Pancreas (tissue), 10 donors: ENCODE measurements at regions not wholly inside any gene's neighbourhood (a gene's known extent, or its start where the extent isn't known, plus 50 kb on each side); places are given as distances from the start of the nearest gene placed in this dataset.

ENCODE experiments used
- ATAC-seq, 4 donors: fragments of 200-7000 bp; cut with Tn5 transposase; one replicate each; pipeline versions ENCODE4 v1.8.0 to v1.9.1; 2020; ENCODE audit warnings: mild to moderate bottlenecking in 4 of 4, moderate library complexity in 4 of 4
- DNase-seq, 6 donors: peaks; one replicate each; pipeline ENCODE4 v3.0.0-alpha.2; 2020
- FAIRE-seq: peaks from 2 replicates; lab custom pipeline; 2012; peaks lifted over from hg19 to GRCh38; lab: Jason Lieb, UNC
- H3K27ac ChIP-seq, 4 donors: fragments of 200-600 bp; sonication (generic); 1 replicate in 3 of 4; 2 replicates in 1 of 4; pipeline versions ENCODE4 v1.5.0 to v1.8.0; 2020
- H3K27me3 ChIP-seq, 4 donors: fragments of 200-600 bp; one replicate each; pipeline ENCODE4 v1.8.0; 2021
- H3K36me3 ChIP-seq, 3 donors: fragments of 200-600 bp; sonication (generic) in 1 of 3; one replicate each; pipeline versions ENCODE4 v1.5.0 to v1.8.0; 2020 to 2021
- H3K4me1 ChIP-seq, 3 donors: fragments of 200-600 bp; one replicate each; pipeline ENCODE4 v1.8.0; 2021
- H3K4me3 ChIP-seq, 4 donors: fragments of 200-600 bp; sonication (generic) in 2 of 4; one replicate each; pipeline versions ENCODE4 v1.5.0 to v1.8.0; 2020 to 2021
- H3K9me3 ChIP-seq, 4 donors: fragments of 200-600 bp; one replicate each; pipeline ENCODE4 v1.8.0; 2021
- WGBS, 2 donors: extraction: QIAGEN DNeasy Blood & Tissue Kit; methylation state at CpG; one replicate each; pipeline ENCODE4 v1.1.7; 2013; 5-methylcytosine and 5-hydroxymethylcytosine counted together
- intact Hi-C, 3 donors: fragments of 100-400 bp; cut with DNase I; formaldehyde crosslinking; loops; one replicate each; pipeline versions ENCODE4 v1.11.1 to v1.14.2; 2022
- TF ChIP-seq, protein P1 (sequence below), 4 donors: fragments of 200-600 bp; sonication (generic) in 3 of 4; IDR thresholded peaks; one replicate each; pipeline versions ENCODE4 v1.5.0 to v1.8.0; 2021; ENCODE audit warnings: antibody characterized with exemption in 4 of 4
- donor health status: healthy with polysubstance abuse.
- donor health status: DM: no; HTN: no; CAD: no; lungs with moderate emphysema.
- donor health status: DM: no; HTN: no; CAD: no.
- donor health status: control.
- donor health status: control.
- donor health status: Bipolar disorder and iron deficiency.
- donor health status: DM: yes; HTN: yes; CAD: no.
- donor health status: DM: no; HTN: no; CAD: no.
- donor health status: DM: no; HTN: no; CAD: no.
- donor health status: DM: yes; HTN: yes; CAD: no.

DNA sequence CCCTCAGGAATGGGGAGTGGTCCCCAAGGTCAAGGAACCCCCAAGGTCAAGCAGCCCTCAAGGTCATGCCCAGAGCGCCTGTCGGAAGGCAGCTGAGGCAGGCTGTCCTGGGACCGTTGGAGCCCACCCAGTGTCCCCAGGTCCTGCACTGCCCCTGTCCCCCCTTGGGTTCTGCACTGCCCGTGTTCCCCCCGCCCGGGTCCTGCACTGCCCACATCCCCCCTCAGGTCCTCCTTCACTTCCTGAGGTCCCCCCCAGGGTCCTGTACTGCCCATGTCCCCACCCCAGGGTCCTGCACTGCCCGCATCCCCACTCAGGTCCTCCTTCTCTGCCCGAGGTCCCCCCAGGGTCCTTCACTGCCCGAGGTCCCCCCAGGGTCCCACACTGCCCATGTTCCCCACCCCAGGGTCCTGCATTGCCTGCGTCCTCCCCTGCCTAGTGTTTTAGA, 1073.0 kb downstream of the BRD1 start:
- FAIRE-seq, result no peak
- ATAC-seq, result no peak
- intact Hi-C loops, result no loop called here
- H3K27me3 ChIP-seq, result no peaks in the 10 kb centered on the region
- no peaks in the 10 kb centered on the region for H3K9me3 ChIP-seq
- TF ChIP-seq, protein P1, sequence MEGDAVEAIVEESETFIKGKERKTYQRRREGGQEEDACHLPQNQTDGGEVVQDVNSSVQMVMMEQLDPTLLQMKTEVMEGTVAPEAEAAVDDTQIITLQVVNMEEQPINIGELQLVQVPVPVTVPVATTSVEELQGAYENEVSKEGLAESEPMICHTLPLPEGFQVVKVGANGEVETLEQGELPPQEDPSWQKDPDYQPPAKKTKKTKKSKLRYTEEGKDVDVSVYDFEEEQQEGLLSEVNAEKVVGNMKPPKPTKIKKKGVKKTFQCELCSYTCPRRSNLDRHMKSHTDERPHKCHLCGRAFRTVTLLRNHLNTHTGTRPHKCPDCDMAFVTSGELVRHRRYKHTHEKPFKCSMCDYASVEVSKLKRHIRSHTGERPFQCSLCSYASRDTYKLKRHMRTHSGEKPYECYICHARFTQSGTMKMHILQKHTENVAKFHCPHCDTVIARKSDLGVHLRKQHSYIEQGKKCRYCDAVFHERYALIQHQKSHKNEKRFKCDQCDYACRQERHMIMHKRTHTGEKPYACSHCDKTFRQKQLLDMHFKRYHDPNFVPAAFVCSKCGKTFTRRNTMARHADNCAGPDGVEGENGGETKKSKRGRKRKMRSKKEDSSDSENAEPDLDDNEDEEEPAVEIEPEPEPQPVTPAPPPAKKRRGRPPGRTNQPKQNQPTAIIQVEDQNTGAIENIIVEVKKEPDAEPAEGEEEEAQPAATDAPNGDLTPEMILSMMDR (IDR thresholded peaks at IDR 0.05), result no peak
- H3K4me3 ChIP-seq, result no peak overlapping the region
- peak in 2 of 6 donors; percentile 2 to 30 for DNase-seq
- no peaks in the 10 kb centered on the region for H3K36me3 ChIP-seq
- WGBS, 2 donors, result 58 to 71% methylated on average over 10 of the region's 10 CpGs
- no peak overlapping the region for H3K27ac ChIP-seq
- H3K4me1 ChIP-seq, result no peaks in the 10 kb centered on the region

DNA sequence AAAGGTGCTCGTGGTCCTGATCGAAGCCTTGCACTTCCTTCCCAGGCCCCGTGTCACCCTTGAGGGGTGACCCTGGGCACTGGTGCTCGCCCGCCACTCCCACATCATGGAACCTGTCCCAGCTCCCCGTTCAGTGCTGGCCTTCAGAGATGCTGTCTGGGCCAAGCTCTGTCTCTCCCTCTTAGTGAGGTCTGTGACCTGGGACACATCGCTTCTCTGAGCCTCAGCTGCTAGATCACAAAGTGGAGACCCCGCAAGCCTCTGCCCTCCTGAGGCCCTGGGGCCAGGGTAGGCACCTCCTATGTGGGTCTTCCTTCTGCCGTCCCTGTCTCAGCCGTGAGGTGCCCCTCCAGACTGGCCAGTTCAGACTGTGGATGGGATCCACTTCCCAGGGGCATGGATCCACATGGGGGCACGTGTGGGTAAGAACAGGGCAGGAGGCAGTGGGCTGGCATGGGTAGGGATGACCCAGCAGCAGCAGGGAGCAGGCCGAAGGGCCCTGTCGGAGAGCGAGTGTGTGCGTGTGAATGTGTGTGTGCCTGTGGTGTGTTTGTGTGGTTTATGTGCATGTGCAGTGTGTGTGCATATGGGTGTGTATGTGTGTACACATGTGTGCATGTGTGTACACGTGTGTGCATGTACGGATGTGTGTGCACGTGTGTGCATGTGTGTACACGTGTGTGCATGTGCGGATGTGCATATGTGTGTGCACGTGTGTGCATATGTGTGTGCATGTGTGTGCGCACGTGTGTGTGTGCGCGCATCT, 1073.7 kb downstream of the BRD1 start:
- no peak overlapping the region for H3K27ac ChIP-seq
- no peak for FAIRE-seq
- H3K4me3 ChIP-seq, result no peak overlapping the region
- ATAC-seq, result no peak
- no peaks in the 10 kb centered on the region for H3K36me3 ChIP-seq
- TF ChIP-seq, protein P1 (IDR thresholded peaks at IDR 0.05), result no peak
- intact Hi-C loops, result no loop called here
- DNase-seq, result peak in 1 of 6 donors; percentile 4
- 64 to 80% methylated on average over 25 of the region's 25 CpGs for WGBS, 2 donors
- no peaks in the 10 kb centered on the region for H3K4me1 ChIP-seq
- H3K9me3 ChIP-seq, result no peaks in the 10 kb centered on the region
- no peaks in the 10 kb centered on the region for H3K27me3 ChIP-seq

DNA sequence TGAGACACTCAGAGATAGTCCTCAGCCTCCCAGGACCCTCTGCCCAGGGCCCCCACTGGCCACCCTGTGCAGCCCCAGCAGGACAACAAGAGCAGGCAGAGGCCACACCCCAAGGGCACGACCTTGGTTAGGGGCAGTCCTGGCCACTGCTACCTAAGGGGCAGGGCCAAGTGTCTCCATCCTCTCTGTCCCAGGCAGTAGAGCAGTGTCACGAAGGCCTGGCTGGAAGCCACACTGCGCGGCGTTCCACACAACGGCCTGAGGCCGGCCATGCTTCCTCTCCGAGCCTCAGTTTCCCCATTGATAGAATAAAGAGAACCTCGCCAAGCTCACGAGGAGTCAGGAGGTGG, 1074.3 kb downstream of the BRD1 start:
- TF ChIP-seq, protein P1 (IDR thresholded peaks at IDR 0.05), result no peak
- Histone ChIP-seq H3K4me1 (no peaks in the 10 kb centered on the region), H3K27ac (no peak overlapping the region), H3K36me3 (no peaks in the 10 kb centered on the region), H3K9me3 (no peaks in the 10 kb centered on the region), H3K27me3 (no peaks in the 10 kb centered on the region), H3K4me3 (no peak overlapping the region)
- WGBS, 2 donors, result 67 to 89% methylated on average over 10 of the region's 10 CpGs
- ATAC-seq, result no peak
- FAIRE-seq, result no peak
- DNase-seq, result peak in 2 of 6 donors; percentile 3 to 42
- intact Hi-C loops, result no loop called here

DNA sequence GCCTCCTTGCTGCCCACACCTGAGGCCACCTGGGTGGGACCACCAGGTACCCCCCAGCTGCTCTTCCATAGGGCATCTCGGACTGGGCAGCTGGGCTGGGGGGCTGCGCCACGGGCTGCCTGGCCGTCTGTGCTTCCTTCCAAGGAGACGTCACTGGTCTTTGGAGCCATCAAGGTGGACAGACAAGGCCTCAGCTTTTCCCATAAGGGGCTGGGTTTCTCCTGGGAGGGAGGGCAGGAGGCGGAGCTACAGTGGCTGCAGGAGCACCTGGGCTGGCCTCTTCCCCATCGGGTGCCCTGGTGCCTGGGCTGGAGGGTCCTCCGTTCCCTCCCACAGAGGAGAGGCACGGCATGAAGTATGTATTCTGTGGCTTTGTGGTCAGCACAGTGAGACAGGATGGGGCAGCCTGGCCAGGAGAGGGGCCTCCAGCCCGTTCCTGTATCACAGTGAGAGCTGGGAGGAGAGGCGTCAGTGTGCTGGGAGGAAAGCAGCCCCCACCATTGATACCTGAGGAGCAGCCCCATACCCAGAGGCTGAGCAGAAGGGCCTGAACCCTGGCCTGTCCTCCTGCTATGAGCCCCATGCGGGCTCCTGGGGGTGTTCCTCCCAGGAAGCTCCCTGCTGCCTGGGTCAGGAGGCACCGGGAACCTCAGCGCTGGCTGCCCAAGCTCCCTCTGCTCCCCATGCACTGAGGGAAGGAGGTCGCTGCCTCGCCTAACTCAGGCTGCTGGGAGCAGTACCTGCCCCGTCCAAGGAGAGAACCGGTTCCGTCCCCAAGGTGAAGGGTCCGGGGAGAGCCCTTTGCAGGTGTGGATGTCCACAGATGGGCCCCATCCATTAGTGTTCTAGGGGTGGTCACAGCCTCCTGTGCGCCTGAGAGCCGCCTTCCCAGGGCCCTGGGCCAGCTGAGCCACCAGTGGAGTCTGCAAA, 1075.0 kb downstream of the BRD1 start:
- DNase-seq (peak in 1 of 6 donors; percentile 4), ATAC-seq (no peak), FAIRE-seq (no peak)
- Histone ChIP-seq H3K36me3 (no peaks in the 10 kb centered on the region), H3K27ac (no peak overlapping the region), H3K4me1 (no peaks in the 10 kb centered on the region), H3K9me3 (no peaks in the 10 kb centered on the region), H3K4me3 (no peak overlapping the region), H3K27me3 (no peaks in the 10 kb centered on the region)
- TF ChIP-seq, protein P1 (IDR thresholded peaks at IDR 0.05), result no peak
- intact Hi-C loops, result no loop called here
- 51 to 59% methylated on average over 22 of the region's 22 CpGs for WGBS, 2 donors
